Aorta (tissue), 5 donors: ENCODE measurements at regions not wholly inside any gene's neighbourhood (a gene's known extent, or its start where the extent isn't known, plus 50 kb on each side); places are given as distances from the start of the nearest gene placed in this dataset.
"Not testable (repeated sequence)": the region's sequence is repeated elsewhere in the genome, so short reads cannot be mapped to it uniquely, and the experiment has no call there.

Experiments
- ATAC-seq: fragments of 200-7000 bp; cut with Tn5 transposase; one replicate; pipeline ENCODE4 v1.9.1; 2022; ENCODE audit warnings: moderate library complexity; ENCODE audit not compliant: low FRiP score
- DNase-seq, 2 donors: peaks; one replicate each; pipeline ENCODE4 v3.0.0-alpha.2; 2020
- H3K27ac ChIP-seq, 2 donors: one replicate each; pipeline ENCODE4 v1.5.1; 2013; ENCODE audit warnings: low read length in 2 of 2, mild to moderate bottlenecking in 2 of 2, moderate library complexity in 2 of 2, control low read depth in 1 of 2, inconsistent platforms in 1 of 2, low read depth in 1 of 2
- H3K27me3 ChIP-seq, 2 donors: one replicate each; pipeline ENCODE4 v1.6.1; 2013; ENCODE audit warnings: control low read depth in 1 of 2, low read length in 1 of 2, mild to moderate bottlenecking in 1 of 2, moderate library complexity in 1 of 2; ENCODE audit not compliant: insufficient read depth in 2 of 2, control insufficient read depth in 1 of 2
- H3K36me3 ChIP-seq, 2 donors: one replicate each; pipeline ENCODE4 v1.6.1; 2013; ENCODE audit warnings: control low read depth in 1 of 2, low read length in 1 of 2, mild to moderate bottlenecking in 1 of 2; ENCODE audit not compliant: insufficient read depth in 2 of 2, control insufficient read depth in 1 of 2
- H3K4me1 ChIP-seq, 2 donors: one replicate each; pipeline ENCODE4 v1.6.1; 2013; ENCODE audit warnings: low read length in 2 of 2, control low read depth in 1 of 2, mild to moderate bottlenecking in 1 of 2, moderate library complexity in 1 of 2; ENCODE audit not compliant: insufficient read depth in 2 of 2, control insufficient read depth in 1 of 2
- H3K4me3 ChIP-seq, 2 donors: one replicate each; pipeline ENCODE4 v1.5.1; 2013; ENCODE audit warnings: low read length in 2 of 2, control low read depth in 1 of 2, mild to moderate bottlenecking in 1 of 2
- H3K9me3 ChIP-seq: one replicate; pipeline ENCODE4 v1.6.1; 2013; ENCODE audit warnings: mild to moderate bottlenecking, low read length; ENCODE audit not compliant: control insufficient read depth
- WGBS, 2 donors: extraction: QIAGEN DNeasy Blood & Tissue Kit; methylation state at CpG; one replicate each; pipeline ENCODE4 v1.1.7; 2013; 5-methylcytosine and 5-hydroxymethylcytosine counted together
- intact Hi-C, 2 donors: fragments of 100-400 bp; cut with DNase I; formaldehyde crosslinking; loops; one replicate each; pipeline versions ENCODE4 v1.14.2 to v1.15.0; 2022
- donor health status: healthy with polysubstance abuse.
- donor health status: Bipolar disorder and iron deficiency.
- donor health status: DM: no; HTN: no; CAD: no.
- donor health status: DM: no; HTN: no; CAD: no.
- donor health status: DM: yes; HTN: yes; CAD: no.

DNA sequence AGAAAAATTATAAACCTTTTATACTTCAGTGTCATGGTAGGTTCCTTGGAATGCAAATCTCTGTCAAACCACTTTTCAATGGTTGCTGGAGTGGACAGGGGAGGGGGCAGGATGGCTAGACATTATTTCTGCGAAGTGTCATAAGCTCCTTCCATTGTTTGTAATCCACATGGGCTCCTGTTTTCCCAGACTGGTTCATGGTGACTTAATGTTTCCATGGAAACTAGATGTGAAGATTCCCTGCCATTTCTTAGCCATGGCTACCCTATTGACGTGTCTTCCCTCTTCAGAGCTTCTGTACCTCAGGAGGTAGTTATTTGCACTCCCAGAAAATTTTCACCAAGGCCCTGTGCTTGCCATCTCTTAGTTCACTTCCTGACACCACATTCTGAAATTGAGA lies 95.3 kb downstream of the UFM1 start:
- Histone ChIP-seq H3K4me1 (no peaks in the 10 kb centered on the region), H3K36me3 (no peaks in the 10 kb centered on the region), H3K9me3 (no peaks in the 10 kb centered on the region), H3K27me3 (no peaks in the 10 kb centered on the region), H3K27ac (no peak overlapping the region), H3K4me3 (no peak overlapping the region)
- ATAC-seq (no peak), DNase-seq (no peak)
- intact Hi-C loops = no loop called here
- WGBS, 2 donors = 53 to 69% methylated on average over 2 of the region's 2 CpGs

- H3K27me3 ChIP-seq = peaks cover 0 to 2% of the 10 kb centered on the region in 2 donors
- DNase-seq = no peak
- H3K27ac ChIP-seq = no peak overlapping the region
- H3K9me3 ChIP-seq = peaks cover 2% of the 10 kb centered on the region
- ATAC-seq = no peak
- no peak overlapping the region for H3K4me3 ChIP-seq
- H3K4me1 ChIP-seq = no peaks in the 10 kb centered on the region
- H3K36me3 ChIP-seq = no peaks in the 10 kb centered on the region
- 74% methylated on average over 3 of the region's 3 CpGs for WGBS, 2 donors
- intact Hi-C loops = no loop called here
Observed at GRCh38 chr13:38452656-38453055, 103.0 kb downstream of the UFM1 start.

GRCh38 chr13:38462605-38463004 lies 113.0 kb downstream of the UFM1 start:
- 87 to 91% methylated on average over 7 of the region's 7 CpGs for WGBS, 2 donors
- Histone ChIP-seq H3K4me3 (no peak overlapping the region), H3K9me3 (no peaks in the 10 kb centered on the region), H3K36me3 (no peaks in the 10 kb centered on the region), H3K4me1 (no peaks in the 10 kb centered on the region), H3K27me3 (no peaks in the 10 kb centered on the region), H3K27ac (no peak overlapping the region)
- ATAC-seq (no peak), DNase-seq (no peak)
- intact Hi-C loops = no loop called here

- intact Hi-C loops = no loop called here
- no peaks in the 10 kb centered on the region for H3K4me1 ChIP-seq
- no peak overlapping the region for H3K27ac ChIP-seq
- no peak overlapping the region for H3K4me3 ChIP-seq
- DNase-seq (no peak), ATAC-seq (no peak)
- H3K36me3 ChIP-seq = no peaks in the 10 kb centered on the region
- WGBS, 2 donors = 76 to 78% methylated on average over 3 of the region's 3 CpGs
- no peaks in the 10 kb centered on the region for H3K9me3 ChIP-seq
- no peaks in the 10 kb centered on the region for H3K27me3 ChIP-seq
Observed at GRCh38 chr13:38463048-38463447, 113.4 kb downstream of the UFM1 start.

- DNase-seq, intact Hi-C loops, H3K27me3 ChIP-seq, H3K9me3 ChIP-seq, H3K27ac ChIP-seq, ATAC-seq, H3K36me3 ChIP-seq, H3K4me1 ChIP-seq, H3K4me3 ChIP-seq: not testable (repeated sequence)
- 94% methylated on average over 21 to 34 of the region's 34 CpGs for WGBS, 2 donors
Observed at GRCh38 chr13:38472411-38472810, 122.8 kb downstream of the UFM1 start.

GRCh38 chr13:38473305-38473704 lies 123.7 kb downstream of the UFM1 start:
- H3K4me1 ChIP-seq = no peaks in the 10 kb centered on the region
- H3K36me3 ChIP-seq = no peaks in the 10 kb centered on the region
- H3K27me3 ChIP-seq = no peaks in the 10 kb centered on the region
- no peak overlapping the region for H3K4me3 ChIP-seq
- intact Hi-C loops = no loop called here
- H3K9me3 ChIP-seq = no peaks in the 10 kb centered on the region
- DNase-seq (no peak), ATAC-seq (no peak)
- WGBS, 2 donors = 76 to 79% methylated on average over 5 of the region's 5 CpGs
- no peak overlapping the region for H3K27ac ChIP-seq

- Histone ChIP-seq H3K9me3 (no peaks in the 10 kb centered on the region), H3K4me3 (no peak overlapping the region), H3K36me3 (no peaks in the 10 kb centered on the region), H3K27me3 (no peaks in the 10 kb centered on the region), H3K4me1 (no peaks in the 10 kb centered on the region), H3K27ac (no peak overlapping the region)
- intact Hi-C loops = no loop called here
- DNase-seq = no peak
- 60 to 78% methylated on average over 2 of the region's 2 CpGs for WGBS, 2 donors
- peak; percentile 44 for ATAC-seq
Observed at GRCh38 chr13:38477676-38478075, 128.0 kb downstream of the UFM1 start.

DNA sequence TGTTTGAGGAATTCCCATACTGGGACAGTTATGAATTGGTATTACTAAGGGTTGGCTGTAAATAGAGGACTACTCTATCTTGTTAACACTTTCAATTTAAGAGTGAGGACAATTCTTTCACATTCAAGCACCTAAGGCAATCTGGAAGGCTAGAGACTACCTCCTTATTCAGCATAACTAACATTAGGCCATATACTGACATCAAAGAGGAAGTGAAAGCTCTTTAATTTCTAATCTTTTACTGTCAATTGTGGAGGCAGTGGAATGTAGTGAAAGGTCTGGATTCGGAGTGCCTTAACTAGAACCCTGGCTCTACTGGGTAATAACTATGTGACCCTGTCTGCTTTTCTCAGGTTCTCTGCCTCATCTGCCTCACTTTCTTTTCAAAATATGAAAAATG lies 134.0 kb downstream of the UFM1 start:
- no peaks in the 10 kb centered on the region for H3K36me3 ChIP-seq
- no peak overlapping the region for H3K27ac ChIP-seq
- no peaks in the 10 kb centered on the region for H3K9me3 ChIP-seq
- H3K27me3 ChIP-seq = no peaks in the 10 kb centered on the region
- no peak for DNase-seq
- no peak for ATAC-seq
- H3K4me3 ChIP-seq = no peak overlapping the region
- 55 to 62% methylated on average over 1 of the region's 1 CpG for WGBS, 2 donors
- intact Hi-C loops = no loop called here
- H3K4me1 ChIP-seq = no peaks in the 10 kb centered on the region

DNA sequence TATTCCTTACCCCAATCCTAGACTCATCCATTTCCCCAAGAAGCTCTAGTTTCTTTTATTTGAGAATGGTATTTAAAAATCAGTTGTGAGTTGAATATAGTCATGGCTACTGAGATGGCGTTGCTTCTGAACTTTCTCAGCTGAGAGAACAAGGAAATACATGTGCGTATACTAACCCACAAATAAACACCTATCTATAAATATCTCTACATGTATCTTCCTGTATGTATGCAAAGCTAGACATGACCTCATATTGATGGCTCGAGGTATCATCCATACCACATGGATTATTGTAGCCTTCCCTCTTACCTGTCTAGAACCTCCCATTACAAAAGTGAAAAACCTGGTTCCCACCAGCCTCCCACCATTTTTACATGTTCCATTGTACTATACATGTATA lies 141.0 kb downstream of the UFM1 start:
- intact Hi-C loops = no loop called here
- H3K36me3 ChIP-seq = no peaks in the 10 kb centered on the region
- H3K27ac ChIP-seq = no peak overlapping the region
- no peak for DNase-seq
- ATAC-seq = no peak
- no peak overlapping the region for H3K4me3 ChIP-seq
- no peaks in the 10 kb centered on the region for H3K4me1 ChIP-seq
- no peaks in the 10 kb centered on the region for H3K9me3 ChIP-seq
- WGBS, 2 donors = 59 to 63% methylated on average over 3 of the region's 3 CpGs
- H3K27me3 ChIP-seq = no peaks in the 10 kb centered on the region
